ENCODE measurements at regions not wholly inside any gene's neighbourhood (a gene's known extent, or its start where the extent isn't known, plus 50 kb on each side); places are given as distances from the start of the nearest gene placed in this dataset.

DNA sequence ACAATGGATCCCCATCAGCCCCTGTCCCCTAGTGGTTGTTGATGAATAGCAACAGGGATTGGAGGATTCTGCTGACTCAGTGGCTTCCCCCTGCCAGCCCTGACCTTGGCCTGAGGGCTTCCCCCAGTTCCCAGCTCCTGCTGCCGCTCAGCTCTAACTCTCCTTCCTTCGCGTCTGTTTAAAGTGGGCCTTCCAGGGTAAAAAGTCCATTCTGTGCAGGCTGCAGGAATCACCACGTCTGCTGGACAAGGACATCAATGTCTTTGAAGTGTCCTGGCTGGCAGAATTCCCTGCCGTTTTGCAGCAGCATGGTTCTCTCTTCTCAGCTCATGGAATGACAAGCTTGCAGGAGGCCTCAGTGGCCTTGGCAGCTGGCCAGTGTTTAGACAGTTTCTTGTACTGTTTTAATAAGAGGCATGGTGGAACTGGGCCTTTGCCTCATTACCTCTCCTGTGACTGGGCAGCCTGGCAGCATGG is 152.5 kb upstream of the STX18 start:
- DNase-seq (ENCODE audit: low read depth, low spot score) = no peak

DNA sequence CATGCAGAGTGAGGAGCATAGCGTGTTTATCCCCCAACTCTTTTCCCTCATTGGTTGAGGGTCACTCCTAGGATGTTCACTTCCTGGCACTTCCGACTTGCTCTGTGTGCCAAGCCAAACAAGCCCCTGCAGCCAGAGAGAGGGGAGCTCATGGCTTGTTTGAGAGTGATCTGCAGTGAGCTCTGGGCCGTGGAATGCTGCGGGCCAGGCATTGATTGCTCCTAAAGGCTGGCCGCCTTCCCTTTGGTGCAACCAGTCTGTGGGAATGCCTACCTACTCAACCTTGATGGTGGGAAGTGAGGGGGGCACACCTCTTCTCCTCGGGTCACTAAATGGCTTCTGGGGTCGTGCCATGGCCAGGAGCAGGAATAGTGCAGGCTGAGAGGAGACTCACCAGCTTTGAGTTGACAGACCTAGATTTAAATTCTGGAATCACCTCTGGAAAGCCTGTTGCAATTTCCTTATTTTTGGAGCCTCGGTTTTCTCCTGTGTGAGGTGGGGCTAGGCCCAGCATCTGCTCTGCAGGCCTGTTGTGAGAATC is 152.0 kb upstream of the STX18 start:
- DNase-seq (ENCODE audit: low read depth, low spot score) = no peak

GRCh38 chr4:4693258-4693657 is 151.4 kb upstream of the STX18 start:
- no peak for DNase-seq (ENCODE audit: low read depth, low spot score)

DNA sequence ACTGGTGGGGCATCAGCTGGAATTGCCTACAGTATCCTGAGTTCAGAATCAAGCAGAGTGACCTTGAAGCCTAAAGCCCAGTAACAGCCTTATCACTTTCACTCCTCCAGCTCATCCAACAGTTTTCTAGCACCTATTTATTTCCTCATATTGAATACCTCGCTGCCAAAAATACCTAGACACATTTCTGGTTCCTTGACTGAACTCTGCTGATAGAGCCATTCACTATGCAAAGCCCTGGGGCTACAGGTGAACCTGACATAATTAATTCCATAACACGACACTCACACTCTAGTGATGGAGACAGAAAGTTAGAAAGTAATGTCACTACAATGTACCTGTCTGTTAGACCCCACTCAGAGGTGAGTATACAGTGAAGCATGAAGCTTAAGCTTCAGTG is 149.0 kb upstream of the STX18 start:
- no peak for DNase-seq (ENCODE audit: low read depth, low spot score)

- DNase-seq (ENCODE audit: low read depth, low spot score) = no peak
Measured at GRCh38 chr4:4689694-4690440, 148.0 kb upstream of the STX18 start.

GRCh38 chr4:4687935-4688727 is 146.3 kb upstream of the STX18 start:
- no peak for DNase-seq (ENCODE audit: low read depth, low spot score)

- no peak for DNase-seq (ENCODE audit: low read depth, low spot score)
Measured at GRCh38 chr4:4687100-4687499, 145.3 kb upstream of the STX18 start.

- no peak for DNase-seq (ENCODE audit: low read depth, low spot score)
Measured at GRCh38 chr4:4685810-4686795, 144.3 kb upstream of the STX18 start.

GRCh38 chr4:4681653-4682052 is 139.8 kb upstream of the STX18 start:
- DNase-seq (ENCODE audit: low read depth, low spot score) = no peak

DNA sequence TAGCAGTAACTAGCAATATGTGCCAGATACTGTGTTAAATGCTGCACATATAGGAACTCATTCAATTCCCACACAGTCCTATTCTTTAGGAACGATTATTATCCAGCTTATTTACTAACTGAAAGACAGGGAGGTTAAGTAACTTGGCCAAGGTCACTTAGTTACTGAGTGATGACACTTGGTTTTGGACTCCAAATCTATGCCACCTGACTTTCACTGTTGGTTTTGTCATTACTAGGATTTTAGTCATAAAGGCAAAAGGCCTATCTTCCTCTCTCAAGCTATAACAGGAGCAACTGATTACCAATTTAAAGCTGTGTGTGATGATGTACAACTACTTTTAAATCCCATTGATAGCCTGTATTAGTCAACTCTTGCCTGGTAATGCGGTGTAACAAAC is 138.9 kb upstream of the STX18 start:
- no peak for DNase-seq (ENCODE audit: low read depth, low spot score)

DNA sequence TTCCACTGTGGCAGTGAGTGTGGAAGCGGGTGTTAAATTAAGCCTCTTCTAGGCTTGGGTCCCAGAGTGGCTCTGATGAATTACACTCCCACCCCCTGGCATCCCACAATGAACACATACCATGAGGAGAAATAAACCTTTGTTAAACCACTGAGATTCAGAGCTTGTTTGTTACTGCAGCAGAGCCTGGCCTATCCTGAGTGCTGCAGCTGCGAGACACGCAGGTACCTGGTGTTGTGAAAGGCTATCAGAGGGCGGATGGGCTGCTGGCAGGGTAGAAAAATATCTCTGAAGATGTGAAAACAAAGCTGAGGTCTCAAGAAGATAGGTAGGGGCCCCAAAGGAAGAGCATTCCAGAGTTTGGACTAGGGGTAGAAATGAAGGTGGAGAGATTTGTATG is 138.4 kb upstream of the STX18 start:
- DNase-seq (ENCODE audit: low read depth, low spot score) = no peak

DNA sequence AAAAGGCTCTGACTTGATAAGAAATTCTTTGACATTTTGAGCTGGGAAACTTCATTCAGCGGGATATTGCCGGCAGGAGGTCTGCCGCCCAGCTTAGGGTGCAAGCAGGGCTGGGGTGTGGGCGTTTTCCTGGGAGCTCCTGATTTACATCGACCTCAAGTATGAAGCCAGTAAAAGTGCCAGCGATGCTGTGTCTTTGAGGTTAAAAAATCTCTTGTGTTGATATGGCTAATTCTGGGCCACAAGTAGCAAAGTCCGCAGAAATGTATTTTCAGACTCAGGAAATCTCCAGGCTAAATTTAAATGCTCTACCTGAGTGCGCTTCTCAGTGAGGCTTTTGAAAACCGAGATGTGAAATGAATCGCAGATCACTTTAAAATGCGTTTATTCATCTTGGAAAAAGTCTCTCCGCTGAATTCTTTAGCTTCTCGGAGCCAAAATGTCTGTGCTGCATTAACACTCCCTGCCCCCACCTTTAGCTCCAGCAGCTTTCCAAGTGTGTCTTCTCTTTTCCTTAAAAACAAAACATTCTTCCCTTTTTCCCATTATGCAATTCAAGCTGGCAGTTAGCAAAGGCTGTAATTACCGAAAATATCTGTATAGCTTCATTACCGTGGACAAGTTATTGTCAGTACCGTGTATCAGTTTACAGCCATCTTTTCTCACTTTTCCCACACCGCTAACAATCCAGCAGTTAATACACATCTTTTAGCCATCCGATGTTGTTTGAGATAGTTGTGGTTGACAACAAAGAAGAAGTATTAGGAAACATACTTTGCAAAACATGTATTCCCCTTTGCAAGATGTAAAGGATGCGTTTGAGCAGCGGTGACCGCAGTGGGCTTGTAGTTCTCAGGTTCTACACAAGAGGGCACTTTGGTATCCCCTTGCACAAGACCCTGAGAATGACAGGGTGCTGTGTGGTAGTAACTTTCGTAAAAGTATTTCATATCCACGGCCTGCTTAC is 136.0 kb upstream of the STX18 start:
- DNase-seq (ENCODE audit: low read depth, low spot score) = no peak

- DNase-seq (ENCODE audit: low read depth, low spot score) = no peak
Measured at GRCh38 chr4:4675641-4676040, 133.8 kb upstream of the STX18 start.

DNA sequence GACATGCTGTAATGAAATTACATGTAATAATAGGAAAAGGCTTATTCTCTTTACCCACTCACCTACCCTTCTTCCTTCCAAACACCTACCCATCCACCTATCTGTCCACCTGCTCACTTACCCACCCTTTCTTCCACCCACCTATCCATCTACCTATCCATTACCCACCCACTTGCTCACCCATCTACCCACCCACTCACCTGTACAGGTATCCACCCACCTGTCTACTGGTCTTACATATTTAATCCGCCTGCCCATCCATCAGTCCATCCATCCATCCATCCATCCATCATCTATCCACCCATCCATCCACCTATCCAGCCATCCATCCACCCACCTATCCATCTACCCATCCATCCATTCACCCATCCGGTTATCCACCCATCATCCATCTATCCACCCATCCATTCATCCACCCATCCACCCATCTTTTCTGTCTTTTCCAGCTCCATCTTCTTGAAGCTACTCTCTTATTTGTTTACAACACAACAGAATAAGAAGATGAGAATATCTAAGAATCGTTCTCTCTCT is 133.3 kb upstream of the STX18 start:
- DNase-seq (ENCODE audit: low read depth, low spot score) = no peak

DNA sequence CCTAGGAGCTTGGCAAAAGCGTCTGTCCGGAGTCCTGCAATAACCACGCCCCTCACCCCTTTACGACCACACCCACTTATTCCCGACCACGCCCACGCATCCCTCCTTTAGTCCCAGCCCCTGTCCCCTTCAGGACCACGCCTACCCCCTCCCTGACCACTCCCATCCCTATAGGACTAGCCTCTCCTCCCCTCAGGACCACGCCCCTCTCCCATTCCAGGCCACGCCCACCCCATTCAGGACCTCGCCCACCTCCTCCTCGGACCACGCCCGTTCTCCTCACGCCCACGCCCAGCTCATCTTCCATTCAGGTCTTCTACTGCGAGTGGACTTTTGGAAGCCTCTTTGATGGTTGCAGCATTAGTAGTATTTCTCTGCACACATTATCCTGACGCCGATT is 131.2 kb upstream of the STX18 start:
- peak; percentile 68 for DNase-seq (ENCODE audit: low read depth, low spot score)

DNA sequence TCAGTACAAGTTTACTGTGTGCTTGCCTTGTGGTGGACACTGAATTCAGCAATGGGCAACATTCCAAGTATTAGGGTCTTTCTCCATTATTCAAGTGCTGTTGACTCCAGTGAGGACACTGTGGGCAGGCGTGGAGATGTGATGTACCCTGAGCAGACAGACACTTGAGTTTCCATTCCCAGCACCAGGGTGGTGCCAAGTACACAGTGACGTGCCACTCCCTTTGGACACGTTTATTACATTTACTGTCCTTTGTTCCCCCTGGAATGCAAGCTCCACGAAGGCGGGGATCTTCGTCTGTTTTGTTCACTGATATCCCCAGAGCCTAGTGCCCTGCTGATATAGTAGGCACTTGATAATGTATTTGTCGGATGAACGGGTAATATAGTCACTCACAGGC is 130.6 kb upstream of the STX18 start:
- DNase-seq (ENCODE audit: low read depth, low spot score) = no peak

DNA sequence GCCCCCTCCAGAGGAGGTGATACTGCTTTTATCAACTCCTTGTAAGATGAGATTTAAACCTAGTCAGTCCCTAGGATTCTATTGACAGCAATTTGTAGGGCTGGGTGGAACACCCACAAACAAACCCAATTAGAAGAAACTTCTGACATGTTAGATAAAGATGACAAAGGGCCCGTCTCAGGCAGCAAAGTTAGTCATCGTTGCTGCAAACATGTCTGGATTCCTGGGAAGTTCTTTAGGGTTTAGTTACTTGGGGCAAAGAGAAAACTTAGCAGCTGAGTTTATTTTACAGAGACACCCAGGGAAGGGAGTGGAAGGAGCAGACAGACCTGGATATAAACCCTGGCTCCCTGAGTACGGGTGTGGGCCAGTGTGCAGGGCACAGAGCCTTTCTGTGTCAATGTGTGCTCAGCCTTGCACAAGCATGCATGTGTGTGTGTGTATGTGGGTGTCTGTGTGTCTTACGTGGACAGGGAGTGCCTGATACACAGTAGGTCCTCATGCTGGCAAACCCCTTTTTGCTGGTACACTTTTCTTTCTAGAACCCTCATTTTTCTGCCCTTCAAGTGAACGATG is 130.0 kb upstream of the STX18 start:
- DNase-seq (ENCODE audit: low read depth, low spot score) = no peak

DNA sequence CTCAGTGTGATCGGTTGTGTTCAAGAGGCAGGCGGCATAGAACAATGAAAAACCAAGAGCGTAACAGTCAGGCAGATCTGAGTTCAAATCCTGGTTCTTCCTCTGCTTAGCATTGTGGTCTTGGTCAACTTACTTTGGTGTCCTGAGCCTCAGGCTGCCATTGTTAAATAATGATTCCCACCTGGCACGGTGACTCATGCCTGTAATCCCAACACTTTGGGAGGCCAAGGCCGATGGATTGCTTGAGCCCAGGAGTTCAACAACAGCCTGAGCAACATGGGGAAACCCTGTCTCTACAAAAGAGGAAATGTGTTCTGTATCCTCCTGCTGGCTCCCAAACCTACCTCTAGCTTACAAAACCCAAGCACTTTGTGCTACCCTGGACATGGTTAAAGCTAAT is 129.0 kb upstream of the STX18 start:
- DNase-seq (ENCODE audit: low read depth, low spot score) = no peak

DNA sequence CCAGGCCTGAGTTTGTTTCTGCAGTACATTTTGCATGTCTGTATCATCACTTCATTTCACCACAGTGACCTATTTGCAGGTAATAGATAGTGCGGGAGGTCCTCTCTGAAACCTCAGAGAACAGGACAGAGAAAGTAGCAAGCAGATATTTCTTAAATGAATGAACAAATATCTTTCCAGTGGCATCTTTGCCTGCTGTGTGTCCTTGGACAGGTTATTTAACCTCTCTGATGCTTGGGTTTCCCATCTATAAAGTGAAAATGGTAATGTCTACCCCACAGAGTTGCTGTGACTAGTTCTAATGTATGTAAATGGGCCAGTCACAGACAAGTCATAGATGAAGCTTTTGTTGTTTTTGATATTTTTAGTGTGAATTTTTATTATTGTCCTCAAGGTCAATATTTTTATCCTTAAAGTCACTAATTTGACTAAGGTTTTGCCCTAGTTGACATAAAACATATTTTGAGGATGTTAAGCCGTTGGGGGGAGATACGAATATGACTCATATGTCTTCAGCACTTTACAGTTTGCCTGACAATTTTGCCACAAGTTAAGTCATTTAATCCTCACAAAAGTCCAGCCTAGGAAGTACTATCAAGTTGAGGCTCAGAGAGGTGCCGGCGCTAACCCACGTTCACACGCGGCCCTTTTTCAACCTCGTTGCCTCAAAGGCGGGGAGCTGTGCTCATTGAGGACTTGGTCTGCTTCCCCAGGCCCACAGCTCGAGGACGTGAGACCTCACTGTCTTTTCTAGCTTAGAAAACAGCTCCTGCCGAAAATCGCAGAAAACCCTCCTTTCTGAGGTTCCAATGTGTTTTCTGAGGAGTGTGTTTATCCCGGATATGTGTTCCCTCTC is 126.7 kb upstream of the STX18 start:
- no peak for DNase-seq (ENCODE audit: low read depth, low spot score)
